HCT116 (cell line): ENCODE measurements at regions not wholly inside any gene's neighbourhood (a gene's known extent, or its start where the extent isn't known, plus 50 kb on each side); places are given as distances from the start of the nearest gene placed in this dataset.

Experiments used
- ATAC-seq: fragments of 200-7000 bp; cut with Tn5 transposase; 2 replicates; pipeline ENCODE4 v1.9.1; 2020; ENCODE audit warnings: mild to moderate bottlenecking, moderate library complexity
- BruUV-seq: library from RNA; stranded (reverse); fragments of 400-500 nt; replicated peaks from 2 replicates; lab custom pipeline; 2021; lab: Mats Ljungman, UMichigan
- CTCF ChIA-PET: fragments of 300-600 bp; sonication (Branson Sonifier 250); formaldehyde crosslinking; loops from one replicate; lab custom pipeline; 2021; ENCODE audit warnings: antibody characterized with exemption; lab: Charles Lee
- POLR2A ChIA-PET: fragments of 300-600, 350-600 bp; sonication (Branson Sonifier 250); formaldehyde crosslinking; loops from one replicate; lab custom pipeline; 2021; ENCODE audit warnings: antibody characterized with exemption; lab: Charles Lee
- RAD21 ChIA-PET, 2 experiments: fragments of 300-600 bp; sonication (Branson Sonifier 250); formaldehyde crosslinking; loops; one replicate each; lab custom pipeline; 2023; ENCODE audit warnings: low total read pairs in 2 of 2; ENCODE audit not compliant: uncharacterized antibody in 2 of 2, unreplicated experiment in 2 of 2, low non-redundant PET in 1 of 2; lab: Charles Lee
- DNase-seq: peaks from one replicate; pipeline ENCODE4 v3.0.0-alpha.2; 2010; ENCODE audit warnings: low read depth, low spot score
- H2AFZ ChIP-seq: fragments of 200-600 bp; shearing (Covaris generic), sonication (generic); 2 replicates; pipeline ENCODE4 v1.6.1; 2017; ENCODE audit warnings: low read depth, mixed run types, mixed read lengths, antibody characterized with exemption, low read length; ENCODE audit not compliant: poor library complexity, severe bottlenecking
- H3K27ac ChIP-seq: 2 replicates; pipeline ENCODE4 v1.5.1; 2012; ENCODE audit warnings: low read depth, low read length
- H3K27me3 ChIP-seq: fragments of 200-600 bp; sonication (generic); 2 replicates; pipeline ENCODE4 v1.6.1; 2016; ENCODE audit warnings: mixed run types, low read length, mixed read lengths; ENCODE audit not compliant: insufficient read depth
- H3K36me3 ChIP-seq, 2 experiments: fragments of 200-500 bp in 1 of 2; fragments of 200-600 bp in 1 of 2; sonication (Bioruptor generic) in 1 of 2; sonication (generic) in 1 of 2; 2 replicates each; pipeline versions ENCODE4 v1.5.1 to v1.6.1; 2014 to 2016; ENCODE audit warnings: low read length in 2 of 2, inconsistent platforms in 1 of 2, mixed read lengths in 1 of 2, mixed run types in 1 of 2; ENCODE audit not compliant: insufficient read depth in 2 of 2, control insufficient read depth in 1 of 2
- H3K4me1 ChIP-seq, 2 experiments: fragments of 200-600 bp in 1 of 2; sonication (generic) in 1 of 2; 2 replicates each; pipeline versions ENCODE4 v1.5.1 to v1.6.1; 2012 to 2017; ENCODE audit warnings: low read length in 2 of 2, inconsistent platforms in 1 of 2, mild to moderate bottlenecking in 1 of 2, mixed read lengths in 1 of 2, mixed run types in 1 of 2, moderate library complexity in 1 of 2; ENCODE audit not compliant: insufficient read depth in 2 of 2, control insufficient read depth in 1 of 2
- H3K4me2 ChIP-seq: fragments of 200-600 bp; sonication (generic); 2 replicates; pipeline ENCODE4 v1.6.1; 2017; ENCODE audit warnings: mixed run types, low read length, mixed read lengths
- H3K4me3 ChIP-seq, 2 experiments: fragments of 200-600 bp in 1 of 2; sonication (generic) in 1 of 2; replicated peaks in 1 of 2; 2 replicates each; pipeline ENCODE4 v1.5.1; 2011 to 2016; ENCODE audit warnings: low read length in 2 of 2, control low read depth in 1 of 2, low read depth in 1 of 2, mild to moderate bottlenecking in 1 of 2, mixed read lengths in 1 of 2, mixed run types in 1 of 2
- H3K79me2 ChIP-seq: fragments of 200-600 bp; sonication (generic); 2 replicates; pipeline ENCODE4 v1.6.1; 2017; ENCODE audit warnings: mild to moderate bottlenecking, mixed run types, low read length, moderate library complexity, mixed read lengths; ENCODE audit not compliant: insufficient read depth
- H3K9ac ChIP-seq: fragments of 200-600 bp; sonication (generic); 2 replicates; pipeline ENCODE4 v1.6.1; 2016; ENCODE audit warnings: low read length, mixed read lengths
- H3K9me2 ChIP-seq: fragments of 200-600 bp; sonication (generic), shearing (Covaris generic); 2 replicates; pipeline ENCODE4 v1.6.1; 2017; ENCODE audit warnings: mixed run types, mild to moderate bottlenecking, moderate library complexity; ENCODE audit not compliant: insufficient read depth
- H3K9me3 ChIP-seq, 2 experiments: fragments of 200-500 bp in 1 of 2; fragments of 200-600 bp in 1 of 2; sonication (Bioruptor generic) in 1 of 2; sonication (generic) in 1 of 2; 2 replicates each; pipeline ENCODE4 v1.6.1; 2014 to 2017; ENCODE audit warnings: low read length in 2 of 2, mixed read lengths in 2 of 2, inconsistent platforms in 1 of 2, low read depth in 1 of 2, mild to moderate bottlenecking in 1 of 2, mixed run types in 1 of 2, moderate library complexity in 1 of 2; ENCODE audit not compliant: control insufficient read depth in 1 of 2, insufficient read depth in 1 of 2
- H4K20me1 ChIP-seq: fragments of 200-600 bp; sonication (generic), shearing (Covaris generic); 2 replicates; pipeline ENCODE4 v1.6.1; 2017; ENCODE audit warnings: mixed run types, mild to moderate bottlenecking, moderate library complexity; ENCODE audit not compliant: insufficient read depth
- EGR1 ChIP-seq: IDR thresholded peaks from 2 replicates; pipeline ENCODE4 v1.6.1; 2012; ENCODE audit warnings: low read depth
- EZH2phosphoT487 ChIP-seq: fragments of 200-600 bp; IDR thresholded peaks from 2 replicates; pipeline ENCODE4 v1.6.1; 2018; ENCODE audit warnings: antibody characterized with exemption, borderline replicate concordance
- POLR2A ChIP-seq: IDR thresholded peaks from 2 replicates; pipeline ENCODE4 v1.7.0; 2011; ENCODE audit warnings: borderline replicate concordance; ENCODE audit not compliant: insufficient read depth, insufficient read length; ENCODE audit errors: extremely low read depth
- POLR2AphosphoS5 ChIP-seq: IDR thresholded peaks from 2 replicates; pipeline ENCODE4 v1.6.1; 2011; ENCODE audit warnings: mild to moderate bottlenecking, low read depth, low read length, moderate library complexity
- RAD21 ChIP-seq: IDR thresholded peaks from 2 replicates; pipeline ENCODE4 v1.6.1; 2012; ENCODE audit warnings: low read depth, mild to moderate bottlenecking
- SP1 ChIP-seq: IDR thresholded peaks from 2 replicates; pipeline ENCODE4 v1.6.1; 2012; ENCODE audit warnings: low read depth
- YY1 ChIP-seq: IDR thresholded peaks from 2 replicates; pipeline ENCODE4 v1.6.1; 2011; ENCODE audit warnings: low read length, low read depth, moderate library complexity, mild to moderate bottlenecking; ENCODE audit not compliant: insufficient replicate concordance; ENCODE audit errors: extremely low read depth
- ZBTB33 ChIP-seq: IDR thresholded peaks from 2 replicates; pipeline ENCODE4 v1.6.1; 2011; ENCODE audit warnings: mild to moderate bottlenecking, low read length, moderate library complexity; ENCODE audit not compliant: insufficient replicate concordance; ENCODE audit errors: extremely low read depth
- intact Hi-C: fragments of 100-400 bp; cut with micrococcal nuclease; formaldehyde crosslinking; loops from 2 replicates; pipeline ENCODE4 v1.10.0; 2022
- TF ChIP-seq, protein P1 (sequence below): IDR thresholded peaks from 2 replicates; pipeline ENCODE4 v1.6.1; 2012; ENCODE audit warnings: low read depth

DNA sequence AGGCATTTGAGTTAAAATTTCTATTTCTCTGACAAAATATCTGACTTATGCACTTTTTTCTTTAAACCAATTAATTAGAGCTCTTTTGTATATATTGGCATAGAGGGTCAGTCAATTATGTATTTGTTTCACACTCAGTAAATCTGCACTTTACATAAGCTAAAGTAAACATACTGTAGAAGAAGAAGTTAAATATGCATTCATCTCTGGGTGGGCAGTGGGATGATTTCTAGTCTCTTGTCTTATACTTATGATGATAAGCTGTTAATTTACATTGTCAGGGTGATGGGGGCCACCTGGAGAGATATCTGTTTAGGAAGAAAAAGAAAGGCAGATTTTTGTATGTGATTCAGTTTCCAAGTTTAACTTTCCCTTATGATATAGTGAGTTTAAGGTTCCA is 330.8 kb downstream of the IPO8 start (continued):
- TF ChIP-seq ZBTB33, result no peak
- no peak for TF ChIP-seq RAD21
- TF ChIP-seq, all 23 proteins: peak for 0

DNA sequence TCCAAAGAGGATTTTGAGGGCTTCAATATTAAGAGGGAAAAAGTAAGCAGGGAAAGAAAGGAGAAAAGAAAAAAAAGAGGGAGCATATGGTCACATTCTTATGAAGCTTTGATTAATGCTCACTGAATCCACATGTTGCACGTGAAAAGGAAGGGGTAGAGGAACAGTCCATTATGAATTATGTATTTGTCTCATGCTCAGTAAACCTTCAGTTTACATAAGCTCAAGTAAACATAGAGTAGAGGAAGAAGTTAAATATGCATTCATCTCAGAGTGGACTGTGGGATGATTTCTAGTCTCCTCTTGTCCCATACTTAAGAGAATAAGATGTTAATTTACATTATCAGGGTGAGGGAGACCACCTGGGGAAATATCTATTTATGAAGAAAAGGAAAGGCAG is 334.5 kb downstream of the IPO8 start:
- CTCF ChIA-PET, result no interaction called here
- Histone ChIP-seq H3K27ac (no peak overlapping the region), H3K4me3 (no peak overlapping the region), H3K4me2 (no peak overlapping the region), H3K9ac (no peak overlapping the region), H3K4me1 (no peaks in the 10 kb centered on the region), H3K79me2 (no peaks in the 10 kb centered on the region), H3K9me3 (no peaks in the 10 kb centered on the region), H3K36me3 (no peaks in the 10 kb centered on the region), H3K9me2 (no peaks in the 10 kb centered on the region; the same call in 1 of the 2 replicates), H4K20me1 (no peaks in the 10 kb centered on the region), H2AFZ (no peak overlapping the region), H3K27me3 (no peaks in the 10 kb centered on the region)
- no TSS peak for BruUV-seq
- TF ChIP-seq EZH2phosphoT487, result no peak
- no peak for TF ChIP-seq RAD21
- no peak for TF ChIP-seq SP1
- TF ChIP-seq, protein P1, sequence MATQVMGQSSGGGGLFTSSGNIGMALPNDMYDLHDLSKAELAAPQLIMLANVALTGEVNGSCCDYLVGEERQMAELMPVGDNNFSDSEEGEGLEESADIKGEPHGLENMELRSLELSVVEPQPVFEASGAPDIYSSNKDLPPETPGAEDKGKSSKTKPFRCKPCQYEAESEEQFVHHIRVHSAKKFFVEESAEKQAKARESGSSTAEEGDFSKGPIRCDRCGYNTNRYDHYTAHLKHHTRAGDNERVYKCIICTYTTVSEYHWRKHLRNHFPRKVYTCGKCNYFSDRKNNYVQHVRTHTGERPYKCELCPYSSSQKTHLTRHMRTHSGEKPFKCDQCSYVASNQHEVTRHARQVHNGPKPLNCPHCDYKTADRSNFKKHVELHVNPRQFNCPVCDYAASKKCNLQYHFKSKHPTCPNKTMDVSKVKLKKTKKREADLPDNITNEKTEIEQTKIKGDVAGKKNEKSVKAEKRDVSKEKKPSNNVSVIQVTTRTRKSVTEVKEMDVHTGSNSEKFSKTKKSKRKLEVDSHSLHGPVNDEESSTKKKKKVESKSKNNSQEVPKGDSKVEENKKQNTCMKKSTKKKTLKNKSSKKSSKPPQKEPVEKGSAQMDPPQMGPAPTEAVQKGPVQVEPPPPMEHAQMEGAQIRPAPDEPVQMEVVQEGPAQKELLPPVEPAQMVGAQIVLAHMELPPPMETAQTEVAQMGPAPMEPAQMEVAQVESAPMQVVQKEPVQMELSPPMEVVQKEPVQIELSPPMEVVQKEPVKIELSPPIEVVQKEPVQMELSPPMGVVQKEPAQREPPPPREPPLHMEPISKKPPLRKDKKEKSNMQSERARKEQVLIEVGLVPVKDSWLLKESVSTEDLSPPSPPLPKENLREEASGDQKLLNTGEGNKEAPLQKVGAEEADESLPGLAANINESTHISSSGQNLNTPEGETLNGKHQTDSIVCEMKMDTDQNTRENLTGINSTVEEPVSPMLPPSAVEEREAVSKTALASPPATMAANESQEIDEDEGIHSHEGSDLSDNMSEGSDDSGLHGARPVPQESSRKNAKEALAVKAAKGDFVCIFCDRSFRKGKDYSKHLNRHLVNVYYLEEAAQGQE, result no peak
- no peak for TF ChIP-seq ZBTB33
- TF ChIP-seq EGR1, result no peak
- no peak for TF ChIP-seq POLR2AphosphoS5
- TF ChIP-seq YY1, result no peak
- TF ChIP-seq POLR2A, result no peak
- no peak for ATAC-seq
- RAD21 ChIA-PET, result no interaction called here
- no peak for DNase-seq
- intact Hi-C loops, result no loop called here
- POLR2A ChIA-PET, result no interaction called here
